ENCODE measurements at regions not wholly inside any gene's neighbourhood (a gene's known extent, or its start where the extent isn't known, plus 50 kb on each side); places are given as distances from the start of the nearest gene placed in this dataset.

DNA sequence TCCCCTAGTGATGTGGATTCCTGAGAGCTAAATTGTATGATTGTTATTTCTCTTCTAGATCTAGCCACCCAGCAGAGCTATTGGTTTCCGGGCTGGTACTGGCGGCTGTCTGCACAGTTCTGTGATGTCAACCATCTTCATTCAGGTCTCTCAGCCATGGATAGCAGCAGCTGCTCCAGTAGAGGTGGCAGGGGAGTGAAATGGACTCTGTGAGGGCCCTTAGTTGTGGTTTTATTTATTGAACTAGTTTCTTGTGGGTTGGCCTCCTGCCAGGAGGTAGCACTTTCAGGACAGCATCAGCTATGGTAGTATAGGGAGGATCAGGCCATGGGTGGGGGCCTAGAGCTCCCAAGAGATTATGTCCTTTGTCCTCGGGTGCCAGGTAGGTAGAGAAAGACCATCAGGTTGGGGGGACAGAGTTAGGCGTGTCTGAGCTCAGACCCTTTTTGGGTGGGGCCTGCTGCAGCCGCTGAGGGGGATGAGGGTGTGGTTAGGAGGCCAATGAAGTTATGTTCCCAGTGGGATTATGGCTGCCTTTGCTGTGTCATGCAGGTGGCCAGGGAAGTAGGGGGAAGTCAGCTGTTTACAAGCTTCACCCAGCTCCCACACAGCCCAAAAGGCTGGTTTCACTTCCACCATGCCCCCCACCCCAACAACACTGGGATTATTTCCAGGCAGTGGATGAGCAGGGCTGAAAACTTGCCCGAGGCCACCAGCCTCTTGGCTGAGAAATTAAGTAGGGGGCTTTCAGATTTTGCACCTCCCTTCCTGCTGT lies 55.1 kb upstream of the RGS4 start:
- no peak for DNase-seq (ENCODE audit: low spot score)

GRCh38 chr1:163006051-163006834 lies 62.9 kb upstream of the RGS4 start:
- no peak for DNase-seq (ENCODE audit: low spot score)

- no peak for DNase-seq (ENCODE audit: low spot score)
These were observed 71.5 kb upstream of the RGS4 start for GRCh38 chr1:162997499-162998285.

DNA sequence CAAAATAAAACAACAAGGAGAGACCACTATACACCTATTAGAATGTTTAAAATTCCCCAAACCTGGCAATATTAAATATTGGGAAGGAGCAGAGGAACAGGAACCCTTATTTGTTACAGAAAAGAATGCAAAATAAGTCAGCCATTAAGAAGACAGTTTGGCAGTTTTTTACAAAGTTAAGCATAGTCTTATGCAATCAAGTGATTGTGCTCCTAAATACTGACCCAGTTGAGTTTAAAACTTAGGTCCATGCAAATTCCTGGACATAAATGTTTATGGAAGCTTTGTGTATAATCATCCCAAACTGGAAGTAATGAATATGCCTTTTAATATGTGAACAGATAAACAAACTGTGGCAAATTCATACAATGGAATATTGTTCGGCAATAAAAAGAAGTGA lies 72.9 kb upstream of the RGS4 start:
- DNase-seq (ENCODE audit: low spot score), result no peak

- no peak for DNase-seq (ENCODE audit: low spot score)
These were observed 74.2 kb upstream of the RGS4 start for GRCh38 chr1:162994921-162995320.

GRCh38 chr1:162993846-162994245 lies 75.3 kb upstream of the RGS4 start:
- no peak for DNase-seq (ENCODE audit: low spot score)

DNA sequence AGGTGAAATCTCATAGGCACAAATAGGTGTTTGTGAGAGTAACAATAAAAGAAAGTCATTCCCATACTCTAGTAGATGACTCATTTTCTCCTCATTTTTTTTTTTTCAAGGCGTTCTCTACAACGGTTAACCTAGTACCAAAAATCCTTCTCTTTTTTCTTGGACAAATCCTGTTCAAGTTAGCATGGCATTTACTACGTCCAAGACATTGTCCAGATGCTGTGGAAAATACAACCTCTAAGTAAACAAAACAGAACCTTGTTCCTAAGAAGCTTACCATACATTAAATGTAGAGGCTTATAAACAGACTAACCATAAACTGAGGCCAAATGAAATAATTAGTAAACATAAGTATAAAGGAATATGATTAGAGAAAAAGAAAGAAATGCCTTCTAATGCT lies 76.2 kb upstream of the RGS4 start:
- DNase-seq (ENCODE audit: low spot score), result no peak

GRCh38 chr1:162991444-162991843 lies 77.7 kb upstream of the RGS4 start:
- DNase-seq (ENCODE audit: low spot score), result no peak

GRCh38 chr1:162990665-162991064 lies 78.5 kb upstream of the RGS4 start:
- no peak for DNase-seq (ENCODE audit: low spot score)

DNA sequence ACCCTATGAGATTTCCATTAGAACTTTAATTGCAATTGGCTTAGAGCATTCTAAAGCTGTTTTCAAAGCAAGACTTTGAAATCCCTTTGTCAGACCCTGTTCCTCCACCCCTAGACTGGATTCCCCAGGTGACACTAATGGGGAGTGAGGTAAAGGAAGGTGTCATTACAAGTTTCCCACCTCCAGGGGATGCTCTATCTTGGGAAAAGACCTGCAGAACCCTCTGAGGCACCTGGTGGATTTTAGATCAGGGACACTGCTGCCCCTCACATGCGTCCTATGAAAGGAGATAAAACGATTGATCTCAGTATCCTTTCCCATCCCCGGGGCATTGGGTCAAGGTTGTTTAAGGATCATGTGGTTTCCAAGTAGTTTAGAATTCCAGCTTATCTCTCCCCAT lies 80.3 kb upstream of the RGS4 start:
- no peak for DNase-seq (ENCODE audit: low spot score)

- DNase-seq (ENCODE audit: low spot score), result no peak
These were observed 81.3 kb upstream of the RGS4 start for GRCh38 chr1:162987866-162988265.

GRCh38 chr1:162985816-162986435 lies 83.2 kb upstream of the RGS4 start:
- DNase-seq (ENCODE audit: low spot score), result no peak

DNA sequence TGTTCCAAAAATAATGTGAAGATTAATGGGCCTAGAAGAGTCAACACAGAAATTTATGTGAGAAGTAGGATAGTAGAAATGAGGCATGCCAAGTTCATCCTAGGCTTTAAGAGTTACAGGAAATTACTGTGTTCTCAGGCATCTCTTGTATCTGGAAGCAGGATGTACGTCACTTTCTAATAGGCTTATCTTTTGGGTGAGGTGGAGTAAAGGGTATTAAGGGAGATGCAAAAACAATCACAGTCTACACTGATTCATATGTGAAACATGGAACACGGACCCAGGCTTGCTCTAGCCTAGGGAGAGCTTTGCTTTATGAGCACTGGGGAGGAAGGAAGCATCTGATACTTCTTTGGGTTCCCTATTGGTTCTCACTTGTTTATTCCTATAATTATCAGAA lies 84.5 kb upstream of the RGS4 start:
- no peak for DNase-seq (ENCODE audit: low spot score)

DNA sequence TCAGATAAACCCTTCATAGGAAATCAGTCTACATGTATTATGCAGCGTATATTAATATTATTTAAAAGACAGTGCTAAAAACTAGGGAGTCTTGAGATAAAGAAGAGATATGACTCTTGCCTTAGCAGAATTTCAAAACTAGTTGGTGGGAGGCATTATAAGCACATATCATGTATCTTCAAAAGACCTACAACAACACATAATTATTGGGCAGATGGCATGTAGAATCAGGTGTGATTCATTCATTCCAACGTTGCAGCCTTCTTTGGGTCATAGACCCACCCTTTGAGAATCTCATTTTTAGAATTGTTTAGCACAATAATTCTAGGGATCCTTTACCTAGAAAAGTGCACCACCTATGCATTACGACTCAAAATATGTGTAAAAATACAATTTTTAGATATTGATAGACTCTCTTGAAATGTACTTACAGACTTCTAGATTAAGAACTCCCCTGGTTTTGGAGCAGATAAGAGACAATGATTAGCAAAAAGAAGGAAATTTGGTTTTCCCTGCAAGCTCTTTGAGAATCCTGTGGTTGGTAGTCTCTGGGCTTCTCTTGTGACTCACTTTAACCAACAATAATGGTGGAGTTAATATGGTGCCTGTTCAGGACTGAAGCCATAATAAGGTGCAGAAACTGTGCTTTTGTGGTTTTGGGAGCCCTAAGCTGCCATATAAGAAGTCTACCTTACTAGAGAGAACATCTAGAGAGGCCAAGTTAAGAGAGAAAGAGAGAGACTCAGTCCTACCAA lies 85.3 kb upstream of the RGS4 start:
- no peak for DNase-seq (ENCODE audit: low spot score)

DNA sequence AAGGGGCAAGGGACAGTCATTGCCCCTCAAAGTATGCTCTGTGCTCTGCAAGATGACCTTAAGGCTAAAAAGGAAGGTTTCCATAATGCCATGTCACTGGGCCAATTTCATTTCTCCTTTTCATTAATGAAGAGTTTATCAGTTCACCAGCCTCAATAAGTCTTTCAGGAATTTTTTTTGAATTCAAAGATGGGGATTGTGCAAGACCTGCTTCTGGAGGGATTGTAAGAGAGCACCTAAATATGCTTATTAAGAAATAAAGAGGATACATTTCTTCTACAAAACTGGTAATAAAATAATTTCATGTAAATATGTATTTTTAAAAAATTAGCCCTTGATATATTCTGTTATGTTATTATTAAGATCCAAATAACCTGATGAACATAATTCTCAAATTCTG lies 86.8 kb upstream of the RGS4 start:
- DNase-seq (ENCODE audit: low spot score), result no peak

GRCh38 chr1:162977944-162978568 lies 91.1 kb upstream of the RGS4 start:
- no peak for DNase-seq (ENCODE audit: low spot score)

DNA sequence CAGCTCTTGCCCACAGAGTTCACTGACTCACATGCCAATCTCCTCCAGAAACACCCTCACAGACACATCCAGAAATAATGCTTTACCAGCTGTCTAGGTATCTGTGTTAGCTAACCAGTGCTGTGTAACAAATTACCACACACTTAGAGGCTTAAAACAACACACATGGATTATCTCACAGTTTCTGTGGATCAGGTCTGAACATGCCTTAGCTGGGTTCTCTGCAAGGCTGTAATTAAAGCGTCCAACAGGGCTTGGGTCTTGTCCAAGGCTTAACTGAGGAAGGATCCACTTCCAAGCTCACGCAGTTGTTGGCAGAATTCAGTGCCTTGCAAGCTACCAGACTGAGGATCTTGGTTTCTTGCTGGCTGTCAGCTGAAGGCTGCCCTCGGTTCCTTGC lies 92.5 kb upstream of the RGS4 start:
- no peak for DNase-seq (ENCODE audit: low spot score)

GRCh38 chr1:162974810-162975209 lies 94.4 kb upstream of the RGS4 start:
- no peak for DNase-seq (ENCODE audit: low spot score)

DNA sequence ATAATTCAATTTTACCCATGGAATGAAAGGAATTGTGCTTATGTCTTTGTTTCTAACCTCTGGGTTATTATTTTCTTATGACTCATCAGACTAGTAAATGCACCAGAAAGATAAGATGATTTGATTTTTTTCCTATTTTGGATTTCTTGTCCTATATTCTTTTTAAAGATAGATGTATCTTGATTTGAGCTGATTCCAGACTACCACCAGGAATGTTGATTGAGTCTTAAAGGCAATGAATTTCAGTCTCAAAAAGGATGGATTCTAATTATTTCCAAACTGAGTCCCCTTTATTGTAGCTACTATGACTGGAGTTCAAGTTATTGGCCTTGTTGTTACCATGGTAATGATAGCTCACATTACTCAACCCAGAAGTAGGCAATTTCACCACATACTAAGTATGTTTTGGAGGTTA lies 95.8 kb upstream of the RGS4 start:
- DNase-seq (ENCODE audit: low spot score), result no peak

DNA sequence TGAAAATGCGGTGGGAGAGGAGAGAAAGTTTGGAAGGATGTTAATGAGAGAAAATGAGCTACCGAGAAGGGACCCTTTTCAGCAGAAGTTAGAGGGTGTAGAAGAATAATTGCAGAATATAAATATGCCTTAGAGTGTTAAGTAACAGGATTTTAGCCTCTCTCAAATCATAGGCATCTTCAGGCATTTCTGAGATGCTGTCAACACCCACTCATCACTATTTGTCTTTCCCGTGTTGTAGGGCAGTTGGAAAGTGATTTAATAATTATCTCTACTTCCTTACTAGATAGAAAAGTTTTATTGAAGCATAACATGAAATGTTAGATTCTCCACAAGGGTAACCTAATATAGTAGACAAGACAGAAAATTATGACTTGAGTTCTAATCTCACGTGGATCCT lies 96.4 kb upstream of the RGS4 start:
- DNase-seq (ENCODE audit: low spot score), result no peak

DNA sequence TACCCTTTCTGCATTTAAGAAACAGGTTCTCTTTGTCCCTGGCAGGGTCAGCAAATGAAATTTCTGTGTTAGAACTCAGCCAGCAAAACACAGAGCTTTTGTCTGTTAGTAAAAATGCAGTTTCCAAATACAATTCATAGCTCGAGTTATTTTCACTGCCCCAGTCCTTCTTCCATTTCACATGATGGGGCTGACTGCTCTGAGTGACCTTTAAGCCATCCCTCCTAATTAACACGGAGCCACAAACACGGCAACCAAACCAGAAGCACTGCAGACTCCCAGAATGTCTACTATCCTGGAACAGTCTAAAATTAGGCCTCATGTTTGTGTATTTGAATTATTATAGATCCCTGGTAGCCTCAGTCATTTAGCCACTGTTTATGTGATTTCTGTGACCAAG lies 99.1 kb upstream of the RGS4 start:
- no peak for DNase-seq (ENCODE audit: low spot score)
